ENCODE measurements at regions not wholly inside any gene's neighbourhood (a gene's known extent, or its start where the extent isn't known, plus 50 kb on each side); places are given as distances from the start of the nearest gene placed in this dataset.

GRCh38 chr21:35692311-35692710, 368.0 kb downstream of the SETD4 start:
- TF ChIP-seq CTCF (IDR thresholded peaks at IDR 0.05): no peak
- TF ChIP-seq POLR2A (IDR thresholded peaks at IDR 0.05): no peak

Measured in adrenal gland (tissue), 5 donors.